ENCODE measurements at regions not wholly inside any gene's neighbourhood (a gene's known extent, or its start where the extent isn't known, plus 50 kb on each side); places are given as distances from the start of the nearest gene placed in this dataset.
"Not testable (repeated sequence)": the region's sequence is repeated elsewhere in the genome, so short reads cannot be mapped to it uniquely, and the experiment has no call there.

DNA sequence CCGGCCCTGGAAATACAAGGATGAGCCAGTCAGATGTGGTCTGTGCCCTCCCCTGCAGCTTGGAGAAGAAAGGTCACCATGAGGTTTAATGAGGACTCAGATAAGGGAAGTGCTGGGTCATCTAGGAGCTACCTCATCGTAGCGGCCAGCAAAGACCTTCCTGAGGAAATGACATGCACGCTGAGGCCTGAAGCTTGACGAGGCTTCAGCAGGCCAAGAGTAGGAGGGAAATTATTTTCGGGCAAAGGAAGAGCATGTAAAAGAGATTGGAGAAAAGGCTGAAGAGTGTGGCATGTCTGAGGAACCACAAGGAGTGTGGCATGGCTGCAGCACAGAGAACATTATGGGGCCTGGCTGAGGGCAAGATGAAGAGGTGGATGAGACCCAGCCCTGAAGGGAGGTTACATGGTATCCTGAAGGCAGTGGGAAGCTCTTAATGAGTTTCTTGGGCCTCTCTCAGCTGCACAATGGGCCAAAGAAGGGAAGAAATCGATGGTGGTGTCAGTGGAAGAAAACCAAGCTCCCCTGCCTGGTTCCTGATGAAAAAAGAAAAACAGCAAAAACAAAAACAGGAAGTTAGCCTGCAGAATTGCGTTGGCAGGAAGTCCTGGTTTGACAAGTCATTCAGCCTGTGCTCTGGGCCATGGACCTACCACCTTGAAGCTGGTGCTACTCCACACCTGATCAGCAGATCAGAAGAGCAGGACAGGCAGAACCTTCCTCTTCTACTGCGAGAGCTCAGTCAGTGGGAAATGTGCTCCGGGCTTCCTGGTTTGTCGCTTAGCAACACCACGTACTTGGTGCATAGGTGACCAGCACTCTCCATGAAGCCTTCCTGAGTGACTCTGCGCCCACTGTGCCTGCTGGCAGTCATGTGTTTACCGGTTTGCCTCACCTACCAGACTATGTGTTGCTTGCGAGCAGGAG, 134.5 kb upstream of the KLF3 start:
- peak; percentile 36 for DNase-seq

DNA sequence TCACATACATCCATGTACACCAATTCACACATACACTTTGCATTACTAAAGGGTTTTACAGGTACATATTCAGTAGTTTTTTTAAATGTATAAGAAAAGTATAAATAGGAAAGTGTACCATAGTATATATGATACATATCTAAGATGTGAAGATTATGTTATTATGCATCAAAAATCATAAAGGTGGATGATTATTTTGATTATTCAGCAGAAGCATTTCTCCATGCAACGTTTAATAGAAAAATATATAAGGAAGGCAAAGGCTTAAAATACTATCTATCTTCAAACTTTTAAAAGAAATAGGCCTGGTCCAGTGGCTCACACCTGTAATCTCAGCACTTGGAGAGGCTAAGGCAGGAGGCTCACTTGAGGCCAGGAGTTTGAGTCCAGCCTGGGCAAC, 133.5 kb upstream of the KLF3 start:
- DNase-seq: no peak

DNA sequence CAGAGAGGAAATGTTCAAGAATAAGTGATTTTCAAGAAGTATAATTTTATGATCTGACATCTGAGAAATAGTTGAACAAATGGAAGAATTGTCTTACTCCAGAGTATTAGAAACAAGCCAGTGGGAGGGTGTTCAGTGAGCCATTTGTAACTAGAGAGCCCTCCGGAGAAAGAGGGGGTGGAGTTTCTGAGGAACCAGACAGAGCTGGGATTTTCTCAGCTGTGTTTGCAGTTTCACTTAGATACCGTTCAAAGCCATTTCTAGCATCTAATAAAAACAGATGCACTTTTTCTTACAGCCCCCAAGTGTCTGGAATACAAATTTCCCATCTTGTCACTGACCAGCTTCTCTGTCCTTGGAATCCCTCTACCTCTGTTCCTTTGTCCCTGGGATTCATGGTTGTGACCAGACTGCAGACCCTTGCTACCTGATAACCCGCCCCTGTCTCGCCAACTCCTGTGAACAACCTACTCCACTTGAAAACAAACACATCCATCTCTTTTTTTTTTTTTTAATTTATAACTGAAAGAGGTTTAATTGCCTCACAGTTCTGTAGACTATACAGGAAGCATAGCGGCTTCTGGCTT, 132.8 kb upstream of the KLF3 start:
- DNase-seq: no peak

DNA sequence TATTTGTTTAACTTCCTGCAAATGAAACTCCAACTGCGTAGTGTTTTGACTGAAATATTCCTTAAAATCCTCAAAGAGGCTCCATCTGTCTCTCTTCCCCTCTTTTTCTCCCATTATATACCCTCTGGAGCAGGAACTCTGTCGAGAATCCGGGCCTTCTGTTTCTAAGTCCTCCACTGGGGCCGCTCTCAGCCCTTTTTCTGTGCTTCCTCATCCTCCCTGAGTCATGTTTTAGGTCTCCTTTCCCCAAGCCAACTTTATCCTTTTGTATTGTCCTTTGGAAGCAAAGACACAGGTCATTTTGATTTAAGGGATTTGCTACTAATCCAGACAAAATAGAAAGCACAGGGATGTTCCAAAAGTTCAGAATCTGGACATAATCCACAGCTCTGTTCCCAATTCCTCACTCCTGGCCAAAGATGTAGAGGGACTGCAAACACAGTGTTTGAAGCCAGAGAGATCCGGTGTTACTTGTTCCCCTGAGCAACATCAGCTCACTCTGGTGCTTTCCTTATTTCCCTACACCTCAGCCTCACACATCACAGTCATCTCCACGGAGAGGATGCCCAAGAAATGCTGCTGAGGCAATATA, 131.0 kb upstream of the KLF3 start:
- no peak for DNase-seq

DNA sequence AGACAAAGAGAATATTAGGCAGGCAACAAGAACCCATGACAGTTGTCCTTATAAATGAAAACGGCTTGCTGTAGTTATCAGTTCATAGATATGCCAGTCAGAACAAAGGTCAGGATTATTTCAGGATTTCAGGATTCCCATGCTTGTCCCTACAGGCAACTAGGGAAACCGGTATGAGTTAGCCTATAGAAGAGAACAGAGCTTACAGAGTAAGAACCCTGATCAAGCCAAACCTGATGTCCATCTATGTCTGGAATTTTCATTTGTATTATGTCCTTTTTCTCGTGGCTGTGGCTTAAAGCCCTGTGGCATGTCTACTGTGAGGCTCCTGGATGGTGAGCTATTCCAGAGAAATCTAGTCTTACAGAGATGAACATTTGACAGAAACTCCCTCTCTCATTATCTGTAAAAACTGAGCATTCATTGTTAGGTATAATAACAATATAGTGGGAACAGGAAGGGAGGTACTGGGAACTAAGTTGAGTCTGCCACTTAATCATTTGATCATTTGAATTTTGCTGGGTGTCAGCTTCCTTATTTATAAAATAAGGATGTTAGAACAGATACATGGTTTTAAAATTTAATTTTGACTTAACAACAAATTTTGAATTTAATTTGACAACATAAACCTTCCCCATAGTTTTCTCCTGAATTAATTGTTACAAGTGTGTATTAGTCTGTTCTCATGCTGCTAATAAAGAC, 129.5 kb upstream of the KLF3 start:
- no peak for DNase-seq

DNA sequence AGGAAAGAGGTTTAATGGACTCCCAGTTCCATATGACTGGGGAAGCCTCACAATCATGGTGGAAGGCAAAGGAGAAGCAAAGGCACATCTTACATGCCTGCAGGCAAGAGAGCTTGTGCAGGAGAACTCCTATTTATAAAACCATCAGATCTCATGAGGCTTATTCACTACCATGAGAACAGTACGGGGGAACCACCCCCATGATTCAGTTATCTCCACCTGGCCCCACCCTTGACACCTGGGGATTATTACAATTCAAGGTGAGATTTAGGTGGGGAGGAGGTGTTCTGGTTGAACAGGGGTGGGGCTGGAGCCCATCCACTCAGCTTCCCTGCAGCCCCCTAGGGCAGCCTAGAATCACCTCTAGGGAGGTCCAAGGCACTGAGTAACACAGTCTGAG, 128.9 kb upstream of the KLF3 start:
- not testable (repeated sequence) for DNase-seq

DNA sequence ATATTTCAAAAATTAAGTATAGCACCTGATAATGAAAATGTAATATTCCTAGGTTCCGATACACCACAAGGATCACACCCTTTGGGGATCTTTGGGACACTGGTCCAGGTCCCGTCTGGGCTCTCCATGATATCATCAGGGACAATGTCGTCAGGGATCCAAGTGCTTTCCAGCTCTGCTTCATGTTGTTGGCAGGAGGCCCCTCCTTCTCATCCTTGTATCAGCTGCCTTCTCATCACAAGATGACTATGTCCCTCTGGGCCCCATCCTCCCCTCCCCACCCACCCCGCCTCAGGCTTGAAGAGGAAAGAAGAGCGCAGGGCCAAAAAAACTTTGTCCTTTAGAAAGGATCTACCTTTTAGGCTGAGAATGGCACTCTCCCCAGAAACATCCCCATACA, 128.3 kb upstream of the KLF3 start:
- DNase-seq: no peak

DNA sequence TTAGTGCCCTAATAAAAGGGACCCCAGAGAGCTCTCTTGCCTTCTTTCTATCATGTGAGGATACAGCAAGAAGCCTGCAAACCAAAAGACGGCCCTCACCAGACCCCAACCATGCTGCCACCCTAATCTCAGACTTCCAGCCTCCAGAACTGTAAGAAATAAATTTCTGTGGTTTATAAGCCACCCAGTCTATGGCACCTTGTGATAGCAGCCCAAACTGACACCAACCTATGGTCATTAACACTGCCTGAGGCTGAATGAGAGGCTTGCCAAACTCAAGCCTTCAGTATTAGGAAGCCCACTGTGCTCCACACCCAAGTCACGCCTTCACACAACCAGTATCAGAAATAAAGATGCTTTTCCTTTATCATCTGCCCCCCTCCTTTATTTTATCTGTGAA, 127.3 kb upstream of the KLF3 start:
- DNase-seq: no peak

DNA sequence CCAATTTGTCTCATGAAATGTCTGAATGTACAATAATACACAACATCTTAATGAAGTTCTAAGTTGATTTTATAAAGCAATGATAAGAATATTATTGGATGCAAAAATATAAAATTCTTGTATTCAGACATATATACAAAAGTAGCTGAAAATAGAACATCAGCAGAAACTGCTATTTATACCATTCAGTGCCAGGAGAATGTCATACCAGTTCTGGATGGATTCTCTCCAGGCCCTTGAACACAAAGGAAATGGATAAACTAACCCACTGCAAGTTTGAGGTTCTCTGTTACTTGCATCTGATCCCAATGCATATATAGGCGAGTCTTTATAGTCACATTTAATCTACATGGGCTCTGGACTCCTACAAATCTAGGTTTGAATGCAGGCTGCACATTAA, 126.3 kb upstream of the KLF3 start:
- no peak for DNase-seq

DNA sequence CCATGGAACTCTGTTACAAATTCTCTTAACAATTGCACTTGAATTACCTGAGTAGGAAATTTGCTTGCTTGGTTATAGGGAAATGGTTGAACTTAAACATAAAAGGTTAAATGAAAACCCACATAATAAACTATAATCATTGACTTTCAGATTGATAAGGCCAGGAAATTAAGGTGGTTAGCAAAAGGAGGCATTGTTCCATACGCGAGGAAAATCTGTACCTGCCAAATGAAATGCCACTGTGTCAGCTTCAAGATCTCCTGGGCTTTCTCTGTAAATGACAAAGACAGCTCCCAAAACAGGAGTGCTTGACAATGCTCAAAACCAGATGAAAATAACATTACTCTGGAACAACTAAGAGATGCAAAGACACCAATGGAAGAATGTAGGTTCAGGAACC, 125.5 kb upstream of the KLF3 start:
- no peak for DNase-seq

DNA sequence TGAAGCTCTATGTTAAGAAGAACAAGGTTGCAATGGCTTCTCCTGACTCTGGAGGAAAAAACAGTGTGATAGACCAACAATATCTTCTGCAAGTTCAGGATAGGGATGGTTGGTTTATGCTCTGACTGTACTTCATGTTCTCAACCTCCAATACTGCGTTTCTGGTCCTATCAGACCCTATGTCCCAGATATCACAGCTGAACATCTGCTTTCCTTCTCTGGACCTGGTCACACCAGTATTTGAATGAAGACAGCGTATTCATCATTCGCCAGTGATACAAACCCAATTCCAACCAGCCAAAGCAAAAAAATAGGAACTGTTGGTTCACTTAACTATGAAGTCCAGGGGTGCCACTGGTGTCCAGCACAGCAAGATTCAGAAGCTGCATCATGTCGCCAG, 124.5 kb upstream of the KLF3 start:
- no peak for DNase-seq

DNA sequence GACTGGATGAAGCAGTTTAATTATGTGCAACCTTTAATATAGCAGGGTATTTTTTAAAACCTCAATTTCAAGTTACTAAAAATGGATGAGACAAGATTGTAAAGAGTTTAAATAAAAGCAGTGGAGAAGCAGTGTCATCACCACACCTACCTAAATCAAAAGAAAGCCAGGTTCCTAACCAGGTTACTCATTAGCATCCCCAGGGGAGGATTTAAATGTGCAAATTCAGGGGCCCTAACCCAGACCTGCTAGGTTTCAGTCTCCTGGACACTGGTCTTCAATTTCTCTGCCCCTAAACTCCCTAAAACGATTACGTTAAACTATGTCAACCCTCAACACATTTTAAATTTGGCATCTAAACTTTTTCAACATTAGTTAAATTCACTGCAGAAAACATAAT, 116.9 kb upstream of the KLF3 start:
- no peak for DNase-seq

DNA sequence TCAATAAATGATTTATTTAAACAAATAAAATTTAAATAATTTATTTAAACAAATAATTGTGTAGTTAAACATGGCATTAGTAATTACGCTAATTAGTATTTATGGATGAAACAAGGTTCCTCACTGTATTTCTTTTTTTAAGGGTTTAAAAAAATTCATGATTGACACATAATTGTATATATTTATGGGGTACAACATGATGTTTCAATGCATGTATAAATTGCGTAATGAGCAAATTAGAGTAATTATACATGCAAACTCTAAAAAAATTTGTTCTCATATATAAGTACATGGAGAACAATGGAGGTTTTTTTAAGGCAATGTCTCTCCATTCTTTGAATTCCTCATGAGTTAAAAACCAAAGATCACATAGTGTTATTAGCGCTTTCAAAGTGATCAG, 115.7 kb upstream of the KLF3 start:
- no peak for DNase-seq

DNA sequence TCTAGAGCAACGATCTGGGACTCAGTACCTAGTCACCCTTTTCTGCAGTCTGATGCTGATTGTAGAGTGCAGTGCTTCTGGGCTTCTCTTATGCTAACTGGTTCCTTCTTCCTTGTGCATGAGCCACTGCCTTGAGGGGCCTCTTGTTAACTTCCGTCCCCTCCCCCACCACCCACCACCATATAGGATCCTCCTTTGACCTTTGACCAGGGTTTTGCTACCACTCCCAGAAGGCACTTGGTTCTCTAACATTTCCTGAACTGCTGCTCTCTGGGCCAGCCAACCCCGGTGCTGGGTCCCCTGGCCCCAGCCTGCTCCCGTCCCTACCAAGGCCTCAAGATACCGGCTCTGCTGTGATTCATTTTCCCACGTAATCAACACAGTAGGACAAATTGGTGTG, 104.6 kb upstream of the KLF3 start:
- DNase-seq: no peak

DNA sequence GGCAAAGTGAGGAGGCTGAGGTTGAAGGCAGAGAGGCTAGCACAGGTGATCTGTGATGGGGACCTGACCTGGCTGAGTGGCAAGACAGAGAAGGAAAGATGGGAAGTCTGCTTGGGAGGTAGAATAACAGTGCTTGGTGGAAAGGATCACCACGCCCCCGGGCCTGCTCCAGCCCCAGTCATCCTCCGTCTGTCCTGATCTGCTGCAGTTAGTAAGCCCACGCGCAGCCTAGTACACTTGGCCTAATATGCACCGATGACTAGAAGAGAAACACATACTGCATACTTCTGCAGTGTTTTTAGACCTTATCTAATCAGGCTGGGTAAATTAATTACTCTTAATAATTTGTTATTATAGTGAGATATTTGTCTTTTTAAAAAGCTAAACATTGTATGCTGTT, 103.7 kb upstream of the KLF3 start:
- no peak for DNase-seq

DNA sequence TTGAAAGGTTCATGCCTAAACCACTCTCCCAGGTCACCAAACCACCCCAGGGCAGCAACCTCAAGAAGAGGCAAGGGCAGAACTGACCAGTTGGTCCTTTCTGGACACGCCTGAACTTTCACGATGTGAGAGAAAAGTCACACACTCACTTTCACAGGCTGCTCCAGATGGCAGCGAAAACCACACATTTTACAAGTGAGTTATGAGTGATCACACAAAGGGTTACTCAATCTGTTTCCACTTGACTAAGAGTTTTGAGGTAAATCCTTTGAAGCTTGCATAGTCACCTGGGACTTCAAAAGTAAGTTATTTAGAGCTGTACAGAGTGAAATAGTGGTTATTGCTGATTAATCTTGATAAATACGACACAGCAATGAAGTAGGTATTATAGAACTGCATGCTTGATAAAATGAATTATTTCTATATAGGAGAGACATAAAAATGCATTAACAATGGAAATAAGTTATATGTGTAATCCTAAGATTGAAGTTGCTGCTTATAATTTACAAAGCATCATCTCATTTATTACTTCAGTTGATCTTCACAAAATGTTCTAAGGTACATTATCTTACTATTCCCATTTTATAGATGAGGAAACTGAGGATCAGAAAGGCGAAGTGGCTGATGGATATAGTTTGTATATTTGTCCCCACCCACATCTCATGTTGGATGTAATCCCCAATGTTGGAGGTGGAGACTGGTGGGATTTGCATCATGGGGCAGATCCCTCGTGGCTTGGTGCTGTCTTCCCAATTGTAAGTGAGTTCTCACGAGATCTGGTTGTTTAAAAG, 103.0 kb upstream of the KLF3 start:
- DNase-seq: no peak

DNA sequence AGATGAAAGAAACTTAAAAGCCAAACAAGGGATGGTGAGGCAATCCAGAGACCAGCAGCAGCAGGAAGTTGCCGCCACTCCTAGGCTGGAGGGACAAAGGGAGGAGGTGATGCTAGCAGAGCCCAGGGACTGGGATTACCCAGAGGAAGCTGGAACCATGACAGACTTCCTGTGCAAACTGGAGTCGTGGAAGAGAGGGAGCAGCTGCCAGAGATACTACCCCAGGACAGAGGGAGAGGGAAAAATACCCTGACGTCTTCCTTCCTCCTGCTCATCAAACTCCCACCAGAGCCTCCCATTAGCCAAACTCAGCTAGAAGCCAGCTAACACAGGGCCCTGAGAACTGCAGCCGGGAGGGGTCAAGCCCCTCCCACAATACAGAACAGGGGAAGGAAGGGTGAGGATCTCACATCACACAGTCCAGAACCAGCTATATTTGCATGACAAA, 101.2 kb upstream of the KLF3 start:
- no peak for DNase-seq

DNA sequence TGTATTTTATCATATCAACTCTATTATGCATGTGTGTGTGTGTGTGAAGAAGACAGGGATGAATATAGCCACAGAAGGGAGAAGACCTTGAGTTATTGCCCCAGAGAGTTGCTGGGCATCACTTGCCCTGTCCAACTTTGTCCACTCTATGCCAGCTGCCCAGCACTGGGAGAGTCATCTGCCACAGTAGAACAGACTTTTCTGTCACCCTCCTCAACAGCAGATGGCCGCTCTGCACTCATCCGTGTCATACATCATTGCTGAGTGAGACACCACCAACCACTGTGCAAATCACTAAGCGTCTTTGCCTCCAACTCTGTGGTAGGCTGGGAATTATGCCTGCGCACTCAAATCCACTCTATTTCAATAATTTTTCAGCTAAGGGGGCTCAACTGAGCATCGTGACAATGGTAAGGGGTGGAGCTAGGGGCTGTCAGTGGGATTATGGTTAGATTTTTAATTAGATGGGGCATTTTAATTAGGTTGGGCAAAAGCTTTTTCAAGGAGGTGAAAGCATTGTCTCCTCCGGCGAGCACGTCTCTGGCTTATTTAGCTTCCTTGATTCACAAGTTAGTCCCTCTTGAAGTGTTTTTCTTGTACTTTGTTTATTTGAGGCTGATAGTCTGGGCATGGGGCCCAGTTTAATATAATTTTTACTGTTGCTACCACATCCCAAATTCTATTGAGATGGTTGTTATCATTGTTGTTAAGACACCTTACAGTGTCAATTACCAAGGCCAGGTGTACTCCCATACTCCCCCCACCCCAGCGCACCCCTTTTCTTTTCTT, 100.1 kb upstream of the KLF3 start:
- no peak for DNase-seq

DNA sequence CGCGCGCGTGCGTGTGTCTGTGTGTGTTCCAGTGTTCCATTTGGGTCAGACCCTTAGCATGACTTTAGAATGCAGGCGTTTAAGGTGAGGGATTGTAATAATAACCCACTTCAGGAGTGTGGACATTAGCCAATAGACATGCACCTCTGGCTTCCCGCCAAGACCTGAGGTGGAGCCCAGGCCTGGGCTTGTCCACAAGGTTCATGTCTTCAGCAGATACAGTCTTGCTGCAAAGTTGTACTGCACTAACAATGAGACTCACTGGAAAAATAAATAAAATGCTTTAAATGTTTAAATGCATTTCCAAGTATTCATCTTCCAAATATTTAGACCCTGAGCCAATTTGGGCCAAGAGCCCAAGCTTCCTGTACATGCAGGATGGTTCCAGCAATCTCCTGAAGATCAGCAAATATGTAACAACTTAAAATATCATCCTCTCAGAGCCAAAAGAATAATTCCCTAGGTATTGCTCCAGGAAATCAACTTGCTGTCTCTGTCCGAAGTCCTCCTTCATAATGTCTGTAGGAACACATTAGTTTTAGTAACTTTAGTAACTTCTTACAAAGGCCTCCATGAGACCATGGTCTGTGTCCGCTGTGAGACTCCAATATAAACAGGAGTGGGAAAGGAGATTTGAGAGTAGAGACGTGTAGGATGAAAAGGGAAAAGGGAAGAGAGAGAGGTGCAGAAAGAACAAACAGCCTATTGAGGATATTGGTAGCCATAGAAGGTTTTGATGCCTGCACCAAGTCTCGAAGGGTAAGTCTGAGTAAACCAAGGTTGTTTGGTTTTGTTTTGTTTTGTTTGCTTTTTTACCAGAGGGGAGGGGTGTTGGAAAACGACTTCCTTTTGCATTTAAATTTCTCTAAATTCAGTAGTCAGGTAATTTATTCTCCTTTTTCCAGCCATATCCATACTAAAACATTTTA, 98.5 kb upstream of the KLF3 start:
- no peak for DNase-seq

DNA sequence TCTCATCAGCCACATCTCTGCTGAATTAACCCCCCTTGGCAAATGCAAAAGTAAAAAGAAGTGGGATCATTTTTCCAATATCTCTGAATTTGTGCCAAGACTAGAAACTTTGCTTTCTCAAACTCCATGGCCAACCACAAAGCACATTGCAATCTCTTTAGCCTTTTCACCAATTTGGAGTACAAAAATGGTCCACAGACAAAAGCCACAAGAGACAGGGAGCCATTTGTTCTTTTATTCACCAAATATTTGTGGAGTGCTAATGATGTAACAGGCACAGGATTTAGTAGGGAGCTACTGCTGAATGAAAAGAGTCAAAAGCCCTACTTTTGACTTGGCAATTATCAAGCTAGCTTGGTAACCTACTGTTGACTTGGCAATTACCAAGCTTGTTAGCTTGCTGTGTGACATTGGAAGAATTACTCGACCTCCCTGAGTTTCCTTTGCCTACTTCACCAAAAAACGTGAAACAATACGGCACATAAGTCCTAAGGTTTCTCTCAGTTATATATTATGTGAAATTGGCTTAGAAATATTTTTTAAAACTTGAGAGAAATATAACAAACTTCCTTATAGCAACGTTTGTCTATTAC, 97.1 kb upstream of the KLF3 start:
- no peak for DNase-seq
